Activated CD4-positive, alpha-beta T cell treated with anti-CD3 and anti-CD28 coated beads, Interleukin-2, amount 50 U/mL, for 16 hours (primary cell): ENCODE measurements at regions not wholly inside any gene's neighbourhood (a gene's known extent, or its start where the extent isn't known, plus 50 kb on each side); places are given as distances from the start of the nearest gene placed in this dataset.
A peak's percentile ranks its signal among the peaks of the same experiment; 100 is the strongest.

Source experiments
- DNase-seq: peaks from one replicate; pipeline ENCODE4 v3.0.0-alpha.2; 2020

GRCh38 chr1:186620566-186621350, 59.5 kb downstream of the PTGS2 start:
- peak; percentile 72 for DNase-seq

- peak; percentile 81 for DNase-seq
Measured at GRCh38 chr1:186618401-186619170, 61.6 kb downstream of the PTGS2 start.

- DNase-seq: no peak
Measured at GRCh38 chr1:186617926-186618325, 62.3 kb downstream of the PTGS2 start.

GRCh38 chr1:186616511-186616910, 63.7 kb downstream of the PTGS2 start:
- DNase-seq: no peak

GRCh38 chr1:186615332-186615731, 64.9 kb downstream of the PTGS2 start:
- DNase-seq: no peak

GRCh38 chr1:186611156-186611555, 69.1 kb downstream of the PTGS2 start:
- no peak for DNase-seq

- DNase-seq: no peak
Measured at GRCh38 chr1:186609183-186609582, 71.0 kb downstream of the PTGS2 start.

GRCh38 chr1:186605762-186606350, 74.4 kb downstream of the PTGS2 start:
- DNase-seq: peak; percentile 43

- DNase-seq: peak; percentile 36
Measured at GRCh38 chr1:186595969-186596368, 84.3 kb downstream of the PTGS2 start.

- no peak for DNase-seq
Measured at GRCh38 chr1:186578325-186579016, 101.8 kb downstream of the PTGS2 start.

GRCh38 chr1:186577633-186578032, 102.6 kb downstream of the PTGS2 start:
- DNase-seq: no peak

GRCh38 chr1:186577216-186577615, 103.0 kb downstream of the PTGS2 start:
- no peak for DNase-seq

GRCh38 chr1:186575348-186575747, 104.9 kb downstream of the PTGS2 start:
- DNase-seq: no peak

GRCh38 chr1:186574926-186575325, 105.3 kb downstream of the PTGS2 start:
- DNase-seq: no peak

- DNase-seq: no peak
Measured at GRCh38 chr1:186572509-186572908, 107.7 kb downstream of the PTGS2 start.

- no peak for DNase-seq
Measured at GRCh38 chr1:186571771-186572170, 108.5 kb downstream of the PTGS2 start.

GRCh38 chr1:186569856-186570255, 108.9 kb upstream of the PDC start:
- DNase-seq: no peak

GRCh38 chr1:186568221-186568620, 107.3 kb upstream of the PDC start:
- no peak for DNase-seq

- DNase-seq: no peak
Measured at GRCh38 chr1:186566140-186566855, 105.4 kb upstream of the PDC start.

- no peak for DNase-seq
Measured at GRCh38 chr1:186564582-186564981, 103.7 kb upstream of the PDC start.

GRCh38 chr1:186559601-186560116, 98.7 kb upstream of the PDC start:
- DNase-seq: no peak

- DNase-seq: no peak
Measured at GRCh38 chr1:186557147-186557777, 96.3 kb upstream of the PDC start.
